HPDE6-E6E7 (cell line): ENCODE measurements at regions not wholly inside any gene's neighbourhood (a gene's known extent, or its start where the extent isn't known, plus 50 kb on each side); places are given as distances from the start of the nearest gene placed in this dataset.
"Not testable (repeated sequence)": the region's sequence is repeated elsewhere in the genome, so short reads cannot be mapped to it uniquely, and the experiment has no call there.

Experiments used
- DNase-seq: peaks from one replicate; pipeline ENCODE4 v3.0.0; 2011; ENCODE audit warnings: missing footprints; ENCODE audit errors: extremely low spot score

- no peak for DNase-seq
These were observed 93.2 kb downstream of the TEX29 start for GRCh38 chr13:111413407-111414187.

GRCh38 chr13:111414341-111414740, 93.9 kb downstream of the TEX29 start:
- no peak for DNase-seq

GRCh38 chr13:111415246-111415645, 94.8 kb downstream of the TEX29 start:
- DNase-seq = no peak

GRCh38 chr13:111415765-111416164, 95.3 kb downstream of the TEX29 start:
- no peak for DNase-seq

GRCh38 chr13:111418101-111418500, 97.7 kb downstream of the TEX29 start:
- no peak for DNase-seq

GRCh38 chr13:111420113-111420876, 99.9 kb downstream of the TEX29 start:
- no peak for DNase-seq

- DNase-seq = no peak
These were observed 100.8 kb downstream of the TEX29 start for GRCh38 chr13:111421216-111421615.

GRCh38 chr13:111422348-111422747, 101.9 kb downstream of the TEX29 start:
- no peak for DNase-seq

- DNase-seq = no peak
These were observed 102.8 kb downstream of the TEX29 start for GRCh38 chr13:111423168-111423785.

- DNase-seq = no peak
These were observed 103.7 kb downstream of the TEX29 start for GRCh38 chr13:111424134-111424533.

- no peak for DNase-seq
These were observed 104.9 kb downstream of the TEX29 start for GRCh38 chr13:111425326-111425725.

GRCh38 chr13:111429064-111429558, 108.7 kb downstream of the TEX29 start:
- DNase-seq = no peak

- no peak for DNase-seq
These were observed 110.8 kb downstream of the TEX29 start for GRCh38 chr13:111431206-111431605.

- DNase-seq = no peak
These were observed 114.2 kb downstream of the TEX29 start for GRCh38 chr13:111434578-111435159.

- DNase-seq = no peak
These were observed 116.0 kb downstream of the TEX29 start for GRCh38 chr13:111436446-111436845.

GRCh38 chr13:111437417-111437816, 117.0 kb downstream of the TEX29 start:
- no peak for DNase-seq

GRCh38 chr13:111437856-111438547, 117.6 kb downstream of the TEX29 start:
- no peak for DNase-seq

- not testable (repeated sequence) for DNase-seq
These were observed 120.0 kb downstream of the TEX29 start for GRCh38 chr13:111440492-111440891.

- DNase-seq = no peak
These were observed 123.5 kb downstream of the TEX29 start for GRCh38 chr13:111443981-111444380.

- no peak for DNase-seq
These were observed 128.1 kb downstream of the TEX29 start for GRCh38 chr13:111448504-111448903.

- no peak for DNase-seq
These were observed 128.6 kb downstream of the TEX29 start for GRCh38 chr13:111449041-111449440.
